ENCODE measurements at regions not wholly inside any gene's neighbourhood (a gene's known extent, or its start where the extent isn't known, plus 50 kb on each side); places are given as distances from the start of the nearest gene placed in this dataset.

- no peak for TF ChIP-seq CTCF (conservative IDR thresholded peaks at IDR 0.05; ENCODE audit: low read depth, low read length)
- DNase-seq (ENCODE audit: low read depth), result no peak
- no peak overlapping the region for H3K4me3 ChIP-seq (ENCODE audit: low read depth, low read length)
Measured at GRCh38 chr1:198014355-198014754, 97.2 kb downstream of the LHX9 start.

- H3K4me3 ChIP-seq (ENCODE audit: low read depth, low read length), result no peak overlapping the region
- DNase-seq (ENCODE audit: low read depth), result no peak
- no peak for TF ChIP-seq CTCF (conservative IDR thresholded peaks at IDR 0.05; ENCODE audit: low read depth, low read length)
Measured at GRCh38 chr1:198015309-198015708, 98.1 kb downstream of the LHX9 start.

- no peak for TF ChIP-seq CTCF (conservative IDR thresholded peaks at IDR 0.05; ENCODE audit: low read depth, low read length)
- DNase-seq (ENCODE audit: low read depth), result peak; percentile 73
- no peak overlapping the region for H3K4me3 ChIP-seq (ENCODE audit: low read depth, low read length)
Measured at GRCh38 chr1:198018529-198018928, 101.4 kb downstream of the LHX9 start.

GRCh38 chr1:198019126-198019525 is 102.0 kb downstream of the LHX9 start:
- H3K4me3 ChIP-seq (ENCODE audit: low read depth, low read length), result no peak overlapping the region
- no peak for DNase-seq (ENCODE audit: low read depth)

GRCh38 chr1:198024336-198024735 is 107.2 kb downstream of the LHX9 start:
- no peak overlapping the region for H3K4me3 ChIP-seq (ENCODE audit: low read depth, low read length)
- no peak for DNase-seq (ENCODE audit: low read depth)
- TF ChIP-seq CTCF (conservative IDR thresholded peaks at IDR 0.05; ENCODE audit: low read depth, low read length), result no peak

More at GRCh38 chr1:198019126-198019525, 102.0 kb downstream of the LHX9 start:
- no peak for TF ChIP-seq CTCF (conservative IDR thresholded peaks at IDR 0.05; ENCODE audit: low read depth, low read length)

- TF ChIP-seq CTCF (conservative IDR thresholded peaks at IDR 0.05; ENCODE audit: low read depth, low read length), result no peak
- DNase-seq (ENCODE audit: low read depth), result no peak
- no peak overlapping the region for H3K4me3 ChIP-seq (ENCODE audit: low read depth, low read length)
Measured at GRCh38 chr1:198024782-198025181, 107.6 kb downstream of the LHX9 start.

- H3K4me3 ChIP-seq (ENCODE audit: low read depth, low read length), result no peak overlapping the region
- TF ChIP-seq CTCF (conservative IDR thresholded peaks at IDR 0.05; ENCODE audit: low read depth, low read length), result no peak
- DNase-seq (ENCODE audit: low read depth), result no peak
Measured at GRCh38 chr1:198030682-198031081, 113.5 kb downstream of the LHX9 start.

Data from epithelial cell of proximal tubule (primary cell).